T-helper 1 cell treated with Interleukin-12 subunit alpha and Interleukin-12 subunit beta and Interleukin-4 antibody, amounts not matched to agents 30 μg/mL and 1 μg/mL, for 36 hours (primary cell): ENCODE measurements at regions not wholly inside any gene's neighbourhood (a gene's known extent, or its start where the extent isn't known, plus 50 kb on each side); places are given as distances from the start of the nearest gene placed in this dataset.
"Not testable (repeated sequence)": the region's sequence is repeated elsewhere in the genome, so short reads cannot be mapped to it uniquely, and the experiment has no call there.

ENCODE experiments used
- H3K27ac Mint-ChIP-seq: one replicate; pipeline ENCODE4 v1.8.0; 2021; ENCODE audit warnings: mild to moderate bottlenecking, mixed read lengths
- H3K27me3 Mint-ChIP-seq: one replicate; pipeline ENCODE4 v1.8.0; 2021; ENCODE audit warnings: low read depth, mixed read lengths
- H3K36me3 Mint-ChIP-seq: one replicate; pipeline ENCODE4 v1.8.0; 2021; ENCODE audit warnings: low read depth, mixed read lengths
- H3K4me1 Mint-ChIP-seq: one replicate; pipeline ENCODE4 v1.8.0; 2021; ENCODE audit warnings: low read depth, mixed read lengths
- H3K4me3 Mint-ChIP-seq: one replicate; pipeline ENCODE4 v1.8.0; 2021; ENCODE audit warnings: mild to moderate bottlenecking, moderate library complexity, mixed read lengths
- H3K9me3 Mint-ChIP-seq: one replicate; pipeline ENCODE4 v1.8.0; 2021; ENCODE audit warnings: mixed read lengths

GRCh38 chr2:78145997-78146722 lies 624.0 kb upstream of the LRRTM4 start:
- Mint-ChIP-seq H3K4me1 (no peaks in the 10 kb centered on the region), H3K27ac (no peak overlapping the region), H3K9me3 (peaks cover 4% of the 10 kb centered on the region), H3K4me3 (no peak overlapping the region), H3K27me3 (no peaks in the 10 kb centered on the region), H3K36me3 (no peaks in the 10 kb centered on the region)

GRCh38 chr2:78147466-78147865 lies 625.3 kb upstream of the LRRTM4 start:
- Mint-ChIP-seq H3K4me1 (no peaks in the 10 kb centered on the region), H3K4me3 (no peak overlapping the region), H3K27me3 (no peaks in the 10 kb centered on the region), H3K27ac (no peak overlapping the region), H3K36me3 (no peaks in the 10 kb centered on the region), H3K9me3 (peaks cover 4% of the 10 kb centered on the region)

- H3K36me3 Mint-ChIP-seq: no peaks in the 10 kb centered on the region
- no peak overlapping the region for H3K4me3 Mint-ChIP-seq
- H3K27ac Mint-ChIP-seq: no peak overlapping the region
- no peaks in the 10 kb centered on the region for H3K4me1 Mint-ChIP-seq
- H3K27me3 Mint-ChIP-seq: no peaks in the 10 kb centered on the region
- H3K9me3 Mint-ChIP-seq: peaks cover 3% of the 10 kb centered on the region
These were observed 632.4 kb upstream of the LRRTM4 start for GRCh38 chr2:78154586-78154985.

- H3K4me1 Mint-ChIP-seq: no peaks in the 10 kb centered on the region
These were observed 640.0 kb upstream of the LRRTM4 start for GRCh38 chr2:78162202-78162601.

GRCh38 chr2:78172157-78172556 lies 650.0 kb upstream of the LRRTM4 start:
- H3K27ac Mint-ChIP-seq, H3K4me3 Mint-ChIP-seq, H3K27me3 Mint-ChIP-seq, H3K4me1 Mint-ChIP-seq, H3K36me3 Mint-ChIP-seq: not testable (repeated sequence)
- peaks cover 16% of the 10 kb centered on the region for H3K9me3 Mint-ChIP-seq

More at GRCh38 chr2:78162202-78162601, 640.0 kb upstream of the LRRTM4 start:
- H3K4me3 Mint-ChIP-seq: no peak overlapping the region
- H3K36me3 Mint-ChIP-seq: no peaks in the 10 kb centered on the region
- H3K9me3 Mint-ChIP-seq: peaks cover 28% of the 10 kb centered on the region
- no peaks in the 10 kb centered on the region for H3K27me3 Mint-ChIP-seq
- no peak overlapping the region for H3K27ac Mint-ChIP-seq

GRCh38 chr2:78175645-78176044 lies 653.5 kb upstream of the LRRTM4 start:
- Mint-ChIP-seq H3K4me1 (no peaks in the 10 kb centered on the region), H3K4me3 (no peak overlapping the region), H3K9me3 (peaks cover 7% of the 10 kb centered on the region), H3K36me3 (no peaks in the 10 kb centered on the region), H3K27ac (no peak overlapping the region), H3K27me3 (no peaks in the 10 kb centered on the region)

- Mint-ChIP-seq H3K4me3 (no peak overlapping the region), H3K27ac (no peak overlapping the region), H3K27me3 (no peaks in the 10 kb centered on the region), H3K4me1 (no peaks in the 10 kb centered on the region), H3K36me3 (no peaks in the 10 kb centered on the region), H3K9me3 (peaks cover 11% of the 10 kb centered on the region)
These were observed 678.9 kb upstream of the LRRTM4 start for GRCh38 chr2:78201064-78201575.

- no peaks in the 10 kb centered on the region for H3K4me1 Mint-ChIP-seq
These were observed 680.2 kb upstream of the LRRTM4 start for GRCh38 chr2:78202366-78202765.

GRCh38 chr2:78202986-78203670 lies 681.0 kb upstream of the LRRTM4 start:
- H3K27me3 Mint-ChIP-seq: no peaks in the 10 kb centered on the region
- H3K27ac Mint-ChIP-seq: no peak overlapping the region
- H3K4me1 Mint-ChIP-seq: no peaks in the 10 kb centered on the region
- no peak overlapping the region for H3K4me3 Mint-ChIP-seq
- no peaks in the 10 kb centered on the region for H3K36me3 Mint-ChIP-seq
- H3K9me3 Mint-ChIP-seq: peaks cover 19% of the 10 kb centered on the region

More at GRCh38 chr2:78202366-78202765, 680.2 kb upstream of the LRRTM4 start:
- peaks cover 19% of the 10 kb centered on the region for H3K9me3 Mint-ChIP-seq
- H3K4me3 Mint-ChIP-seq: no peak overlapping the region
- no peak overlapping the region for H3K27ac Mint-ChIP-seq
- H3K27me3 Mint-ChIP-seq: no peaks in the 10 kb centered on the region
- no peaks in the 10 kb centered on the region for H3K36me3 Mint-ChIP-seq

- H3K4me1 Mint-ChIP-seq: no peaks in the 10 kb centered on the region
- no peak overlapping the region for H3K4me3 Mint-ChIP-seq
- peaks cover 37% of the 10 kb centered on the region for H3K9me3 Mint-ChIP-seq
These were observed 695.9 kb upstream of the LRRTM4 start for GRCh38 chr2:78218066-78218465.

GRCh38 chr2:78237704-78238103 lies 715.5 kb upstream of the LRRTM4 start:
- Mint-ChIP-seq H3K27me3 (no peaks in the 10 kb centered on the region), H3K4me3 (no peak overlapping the region), H3K36me3 (no peaks in the 10 kb centered on the region), H3K27ac (no peak overlapping the region), H3K9me3 (peaks cover 6% of the 10 kb centered on the region), H3K4me1 (no peaks in the 10 kb centered on the region)

More at GRCh38 chr2:78218066-78218465, 695.9 kb upstream of the LRRTM4 start:
- H3K36me3 Mint-ChIP-seq: no peaks in the 10 kb centered on the region
- H3K27me3 Mint-ChIP-seq: no peaks in the 10 kb centered on the region
- no peak overlapping the region for H3K27ac Mint-ChIP-seq

- no peaks in the 10 kb centered on the region for H3K27me3 Mint-ChIP-seq
- H3K27ac Mint-ChIP-seq: no peak overlapping the region
- no peak overlapping the region for H3K4me3 Mint-ChIP-seq
- H3K36me3 Mint-ChIP-seq: no peaks in the 10 kb centered on the region
- H3K9me3 Mint-ChIP-seq: peaks cover 18% of the 10 kb centered on the region
- H3K4me1 Mint-ChIP-seq: no peaks in the 10 kb centered on the region
These were observed 723.4 kb upstream of the LRRTM4 start for GRCh38 chr2:78245394-78246135.

GRCh38 chr2:78251708-78252107 lies 729.5 kb upstream of the LRRTM4 start:
- peaks cover 22% of the 10 kb centered on the region for H3K9me3 Mint-ChIP-seq
- no peaks in the 10 kb centered on the region for H3K4me1 Mint-ChIP-seq
- H3K27ac Mint-ChIP-seq: no peak overlapping the region
- no peak overlapping the region for H3K4me3 Mint-ChIP-seq
- no peaks in the 10 kb centered on the region for H3K27me3 Mint-ChIP-seq
- no peaks in the 10 kb centered on the region for H3K36me3 Mint-ChIP-seq

- peaks cover 20% of the 10 kb centered on the region for H3K9me3 Mint-ChIP-seq
- H3K4me3 Mint-ChIP-seq: no peak overlapping the region
- no peak overlapping the region for H3K27ac Mint-ChIP-seq
- H3K27me3 Mint-ChIP-seq: no peaks in the 10 kb centered on the region
- no peaks in the 10 kb centered on the region for H3K4me1 Mint-ChIP-seq
- H3K36me3 Mint-ChIP-seq: no peaks in the 10 kb centered on the region
These were observed 738.7 kb upstream of the LRRTM4 start for GRCh38 chr2:78260861-78261260.
